Fibroblast of peridontal ligament (primary cell): ENCODE measurements at regions not wholly inside any gene's neighbourhood (a gene's known extent, or its start where the extent isn't known, plus 50 kb on each side); places are given as distances from the start of the nearest gene placed in this dataset.
A peak's percentile ranks its signal among the peaks of the same experiment; 100 is the strongest.
"Not testable (repeated sequence)": the region's sequence is repeated elsewhere in the genome, so short reads cannot be mapped to it uniquely, and the experiment has no call there.

Experiments
- DNase-seq: peaks from one replicate; pipeline ENCODE4 v3.0.0-alpha.2; 2010; ENCODE audit errors: extremely low read depth

DNA sequence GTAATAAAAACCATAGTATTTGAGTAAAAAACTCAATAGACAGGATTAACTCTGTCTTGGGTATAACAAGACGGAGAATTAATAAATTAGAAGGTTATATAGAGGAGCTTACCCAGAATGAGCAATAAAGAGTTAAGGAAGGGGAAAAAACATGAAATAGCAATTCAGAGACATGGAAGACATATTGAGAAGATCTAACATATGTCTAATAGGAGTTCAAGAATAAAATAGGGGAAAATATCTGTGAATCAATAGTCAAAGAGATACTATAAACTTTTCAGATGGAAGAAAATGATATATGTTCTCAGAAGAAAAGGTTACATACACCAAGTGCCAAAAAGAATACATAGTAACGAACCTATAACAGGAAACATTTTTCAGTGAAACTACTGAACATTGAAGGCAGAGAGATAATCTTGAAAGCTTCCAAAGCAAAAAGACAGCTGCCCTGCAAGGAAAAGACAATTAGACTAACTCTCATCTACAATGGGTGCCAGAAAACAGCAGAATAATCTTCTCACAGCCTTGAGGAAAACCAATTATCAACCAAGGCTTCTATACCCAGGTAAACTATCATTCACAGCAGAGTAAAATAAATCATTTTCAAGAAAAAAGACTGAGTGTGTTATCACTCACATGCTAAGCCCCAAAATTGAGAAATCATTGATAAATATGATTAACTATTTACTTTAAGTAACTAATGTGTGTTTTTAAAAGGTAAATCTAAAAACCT lies 106.0 kb downstream of the ENC1 start:
- DNase-seq, result no peak

GRCh38 chr5:74530326-74531050 lies 110.0 kb downstream of the ENC1 start:
- DNase-seq, result peak; percentile 69

DNA sequence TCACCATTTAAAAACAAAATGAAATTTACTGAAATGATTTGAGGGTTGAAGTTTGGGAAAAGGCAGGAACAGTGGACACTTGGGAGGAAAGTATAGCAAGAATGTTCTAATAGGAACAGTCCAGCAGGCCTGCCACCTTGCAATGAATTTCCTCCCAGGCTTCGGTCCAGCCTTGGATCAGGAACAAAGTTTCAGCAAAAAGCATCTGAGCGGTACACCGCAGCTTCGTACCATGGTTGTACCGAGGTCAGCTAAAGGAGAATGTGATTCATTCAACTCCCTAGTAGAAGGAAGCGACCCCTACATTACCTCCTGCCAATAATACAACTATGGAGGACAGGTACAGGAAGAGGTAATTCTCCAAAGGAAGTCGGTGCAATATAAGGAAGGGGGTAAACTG lies 111.4 kb downstream of the ENC1 start:
- DNase-seq, result no peak

GRCh38 chr5:74526111-74526510 lies 114.4 kb downstream of the ENC1 start:
- DNase-seq, result no peak

DNA sequence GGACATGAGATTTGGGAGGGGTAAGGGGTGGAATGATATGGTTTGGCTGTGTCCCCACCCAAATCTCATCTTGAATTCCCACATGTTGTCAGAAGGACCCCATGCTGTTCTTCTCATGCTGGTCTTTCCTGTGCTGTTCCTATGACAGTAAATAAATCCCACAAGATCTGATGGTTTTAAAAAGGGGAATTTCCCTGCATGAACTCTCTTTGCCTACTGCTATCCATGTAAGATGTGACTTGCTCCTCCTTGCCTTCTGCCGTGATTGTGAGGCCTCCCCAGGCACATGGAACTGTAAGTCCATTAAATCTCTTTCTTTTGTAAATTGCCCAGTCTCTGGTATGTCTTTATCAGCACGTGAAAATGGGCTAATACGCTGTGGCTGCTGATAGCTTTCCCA lies 115.8 kb downstream of the ENC1 start:
- not testable (repeated sequence) for DNase-seq

GRCh38 chr5:74523698-74524097 lies 116.8 kb downstream of the ENC1 start:
- not testable (repeated sequence) for DNase-seq

DNA sequence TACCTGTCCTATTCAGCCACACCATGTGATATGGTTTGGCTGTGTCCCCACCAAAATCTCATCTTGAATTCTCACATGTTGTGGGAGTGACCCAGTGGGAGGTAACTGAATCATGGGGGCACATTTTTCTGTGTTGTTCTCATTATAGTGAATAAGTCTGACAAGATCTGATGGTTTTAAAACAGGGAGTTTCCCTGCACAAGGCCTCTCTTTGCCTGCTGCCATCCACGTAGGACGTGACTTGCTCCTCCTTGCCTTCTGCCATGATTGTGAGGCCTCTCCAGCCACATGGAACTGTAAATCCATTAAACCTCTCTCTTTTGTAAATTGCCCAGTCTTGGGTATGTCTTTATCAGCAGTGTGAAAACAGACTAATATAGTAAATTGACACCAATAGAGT lies 117.7 kb downstream of the ENC1 start:
- not testable (repeated sequence) for DNase-seq

- DNase-seq, result no peak
Observed at GRCh38 chr5:74521401-74521800, 119.1 kb downstream of the ENC1 start.

- no peak for DNase-seq
Observed at GRCh38 chr5:74519679-74520078, 120.8 kb downstream of the ENC1 start.

DNA sequence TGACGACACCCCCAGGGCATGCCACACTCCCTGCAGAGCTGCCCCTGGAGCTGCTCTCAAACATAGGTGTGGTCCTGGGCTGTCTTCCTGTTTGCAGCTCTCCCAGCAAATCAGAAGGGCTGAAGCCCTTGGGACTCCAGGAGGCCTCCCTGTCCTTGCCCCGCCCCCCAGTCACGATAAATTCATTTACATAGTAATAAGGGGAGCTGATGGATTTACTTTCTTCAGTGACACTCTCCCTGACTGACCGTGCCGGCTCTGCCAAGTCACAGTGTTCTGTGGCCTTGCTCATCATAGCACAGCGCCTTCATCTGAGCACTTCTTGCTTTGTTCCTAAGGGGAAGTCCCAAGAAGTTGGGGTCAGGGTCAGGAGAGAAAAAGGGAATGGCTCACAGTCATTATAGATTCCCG lies 121.4 kb downstream of the ENC1 start:
- DNase-seq, result no peak

- DNase-seq, result peak; percentile 83
Observed at GRCh38 chr5:74517700-74518099, 122.8 kb downstream of the ENC1 start.

DNA sequence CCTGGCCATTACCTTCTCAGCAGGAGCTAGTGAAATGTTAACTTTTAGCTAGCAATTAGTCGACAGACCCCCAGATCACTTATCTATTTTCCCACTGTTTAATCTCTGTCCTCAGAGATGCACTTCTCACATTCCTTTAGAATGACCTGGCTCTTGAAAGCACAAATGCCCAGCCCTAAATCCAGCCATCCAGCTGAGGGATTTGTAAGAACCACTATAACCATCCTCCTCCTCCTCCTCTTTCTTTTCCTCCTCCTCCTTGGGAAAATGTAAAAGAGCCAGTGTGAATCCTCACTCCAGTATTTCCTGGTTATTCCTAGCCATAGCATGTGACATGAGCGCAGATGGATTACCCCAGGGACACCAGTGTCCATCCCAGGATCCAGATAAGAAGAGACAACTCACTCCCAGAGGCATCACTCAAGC lies 124.3 kb downstream of the ENC1 start:
- peak; percentile 16 for DNase-seq

- DNase-seq, result no peak
Observed at GRCh38 chr5:74514888-74515551, 125.5 kb downstream of the ENC1 start.

- DNase-seq, result not testable (repeated sequence)
Observed at GRCh38 chr5:74511770-74512169, 128.8 kb downstream of the ENC1 start.

GRCh38 chr5:74510476-74511075 lies 130.0 kb downstream of the ENC1 start:
- peak; percentile 16 for DNase-seq

DNA sequence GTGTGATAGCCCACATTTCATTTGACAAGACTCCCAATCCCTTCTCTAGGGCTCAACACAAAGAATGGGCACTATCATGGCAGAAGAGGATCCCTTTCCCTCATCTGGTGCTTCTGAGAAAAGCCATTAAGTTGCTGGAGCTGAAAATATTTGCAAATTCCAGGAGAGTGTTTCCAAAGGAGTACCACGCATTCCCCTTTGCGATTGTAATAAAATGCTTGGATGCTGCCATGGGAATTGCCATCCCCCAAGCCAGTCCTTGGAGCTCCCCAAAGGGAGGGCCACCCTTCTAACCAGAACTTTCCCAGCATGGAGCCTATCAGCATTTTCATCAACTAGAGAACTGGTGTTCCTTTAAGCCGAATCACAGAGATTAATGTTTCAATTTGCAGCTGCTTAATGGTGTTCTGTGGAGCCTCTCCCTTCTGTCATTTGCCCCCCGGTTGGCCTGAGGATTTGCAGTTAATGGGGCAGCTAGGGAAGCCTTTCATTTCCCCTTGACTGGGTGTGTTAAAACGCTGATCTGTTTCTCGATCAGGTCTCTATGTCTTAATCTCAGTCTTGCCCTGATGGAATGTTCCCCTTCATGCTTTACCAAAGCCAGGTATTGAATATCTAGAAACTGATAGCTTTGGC lies 133.0 kb downstream of the ENC1 start:
- DNase-seq, result no peak

DNA sequence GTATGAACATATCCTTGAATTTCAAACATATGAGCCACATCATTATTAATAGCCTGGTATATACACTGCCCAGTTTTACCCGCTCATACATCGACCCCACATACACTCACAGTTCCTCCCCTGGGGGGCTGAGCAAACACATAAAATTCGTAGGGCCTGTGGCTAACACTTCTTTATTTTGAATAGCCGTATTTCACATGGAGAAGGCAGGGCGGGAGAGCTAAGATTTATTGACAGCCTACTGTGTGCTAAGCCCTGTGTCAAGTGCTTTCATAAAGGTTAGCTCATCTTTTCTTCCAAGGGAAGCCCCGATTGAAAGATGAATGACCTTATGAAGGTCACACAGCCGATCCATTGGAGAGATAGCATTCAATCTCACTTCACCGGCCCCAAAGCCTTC lies 134.4 kb downstream of the ENC1 start:
- DNase-seq, result no peak

GRCh38 chr5:74504463-74504862 lies 136.1 kb downstream of the ENC1 start:
- no peak for DNase-seq

DNA sequence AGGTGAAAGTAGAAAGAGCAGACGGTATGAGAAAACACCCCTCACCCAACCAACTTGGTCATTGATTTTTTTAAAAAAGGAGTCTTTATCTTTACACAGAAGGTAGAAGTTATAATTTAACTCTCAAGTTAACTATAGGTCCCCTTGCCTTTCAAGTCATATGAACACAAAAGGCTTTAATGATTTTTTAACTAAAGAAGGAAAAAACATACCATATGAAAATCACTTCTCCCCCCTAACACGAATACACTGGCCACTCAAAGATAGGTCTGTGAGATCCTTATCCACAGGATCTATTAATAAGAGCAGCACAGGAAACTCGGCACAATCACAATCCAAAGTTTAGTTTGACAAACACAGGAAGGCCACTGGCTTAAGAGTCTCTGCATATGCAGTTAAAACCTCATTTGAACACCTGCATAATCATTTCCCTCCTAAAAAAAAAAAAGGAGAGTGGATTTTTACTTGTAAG lies 138.0 kb downstream of the ENC1 start:
- DNase-seq, result no peak

- no peak for DNase-seq
Observed at GRCh38 chr5:74501674-74502478, 138.7 kb downstream of the ENC1 start.
